Islet of Langerhans (tissue), 1 donor: ENCODE measurements at regions not wholly inside any gene's neighbourhood (a gene's known extent, or its start where the extent isn't known, plus 50 kb on each side); places are given as distances from the start of the nearest gene placed in this dataset.

Source experiments
- FAIRE-seq: peaks from one replicate; lab custom pipeline; 2011; peaks lifted over from hg19 to GRCh38; lab: Jason Lieb, UNC

DNA sequence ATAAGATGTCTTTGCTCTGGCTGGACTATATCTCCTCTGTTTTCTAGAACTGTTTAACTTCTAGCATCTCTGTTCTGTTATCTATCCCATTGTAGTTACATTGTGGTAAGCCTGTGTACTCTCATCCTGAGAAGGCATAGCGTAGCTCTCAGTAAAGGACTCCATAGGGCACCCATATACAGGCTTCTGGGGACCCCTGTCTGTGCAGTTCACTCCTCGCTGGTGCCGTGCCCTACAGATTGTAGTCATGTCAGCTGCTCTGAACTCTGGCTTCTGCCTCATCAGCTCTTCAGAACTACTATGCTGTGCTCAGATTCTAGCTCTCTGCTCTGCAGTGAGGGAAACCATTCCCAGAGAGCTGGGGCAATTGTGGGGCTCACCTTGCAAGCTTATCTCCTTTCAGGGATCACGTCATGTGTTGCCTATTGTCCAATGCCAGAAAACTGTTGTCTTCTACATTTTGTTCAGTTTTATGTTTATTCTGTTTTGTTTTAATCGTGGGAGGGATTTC, 181.3 kb upstream of the USP24 start:
- no peak for FAIRE-seq

DNA sequence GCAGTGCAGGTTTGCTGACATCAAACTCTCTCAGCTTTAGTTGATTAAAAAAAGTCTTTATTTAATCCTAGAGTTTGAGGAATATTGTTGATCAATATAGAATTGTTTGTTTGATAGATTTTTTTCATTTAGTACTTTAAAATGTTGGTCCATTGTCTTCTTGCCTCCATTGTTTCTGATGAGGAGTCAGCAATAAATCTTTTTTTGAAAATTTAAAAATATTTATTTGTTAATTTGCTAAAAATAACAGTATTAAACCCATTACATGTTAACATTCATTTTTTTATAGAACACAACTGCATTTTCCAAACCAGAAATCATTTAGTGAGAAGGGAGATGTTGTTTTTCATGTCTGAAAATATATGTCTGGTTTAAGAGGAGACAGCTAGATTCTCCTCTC, 173.8 kb upstream of the USP24 start:
- no peak for FAIRE-seq

GRCh38 chr1:55387145-55387544, 172.0 kb upstream of the USP24 start:
- no peak for FAIRE-seq

DNA sequence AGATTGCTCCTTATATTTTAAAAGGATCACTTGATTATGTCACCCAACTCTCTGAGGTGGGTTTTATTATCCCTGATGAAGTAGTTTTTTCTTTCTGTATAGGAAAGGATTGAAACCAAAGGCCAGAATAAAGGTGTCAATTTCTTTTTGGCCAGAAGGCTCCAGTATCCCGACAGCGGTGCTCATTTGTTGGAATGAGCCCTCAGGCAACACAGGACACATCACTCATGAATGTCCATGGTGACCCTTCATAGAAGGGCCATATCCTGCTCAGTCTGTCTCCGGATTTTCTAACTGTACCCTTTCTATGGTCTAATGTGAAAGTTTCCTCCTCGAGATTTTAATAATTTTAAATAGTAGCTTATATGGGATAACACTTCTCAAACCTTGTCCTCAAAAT, 171.3 kb upstream of the USP24 start:
- FAIRE-seq, result no peak

GRCh38 chr1:55385402-55386018, 170.3 kb upstream of the USP24 start:
- FAIRE-seq, result no peak

- FAIRE-seq, result no peak
Observed at GRCh38 chr1:55384637-55385036, 169.5 kb upstream of the USP24 start.

GRCh38 chr1:55382806-55383305, 167.7 kb upstream of the USP24 start:
- no peak for FAIRE-seq

- FAIRE-seq, result no peak
Observed at GRCh38 chr1:55381983-55382382, 166.8 kb upstream of the USP24 start.

GRCh38 chr1:55381491-55381890, 166.3 kb upstream of the USP24 start:
- FAIRE-seq, result no peak

DNA sequence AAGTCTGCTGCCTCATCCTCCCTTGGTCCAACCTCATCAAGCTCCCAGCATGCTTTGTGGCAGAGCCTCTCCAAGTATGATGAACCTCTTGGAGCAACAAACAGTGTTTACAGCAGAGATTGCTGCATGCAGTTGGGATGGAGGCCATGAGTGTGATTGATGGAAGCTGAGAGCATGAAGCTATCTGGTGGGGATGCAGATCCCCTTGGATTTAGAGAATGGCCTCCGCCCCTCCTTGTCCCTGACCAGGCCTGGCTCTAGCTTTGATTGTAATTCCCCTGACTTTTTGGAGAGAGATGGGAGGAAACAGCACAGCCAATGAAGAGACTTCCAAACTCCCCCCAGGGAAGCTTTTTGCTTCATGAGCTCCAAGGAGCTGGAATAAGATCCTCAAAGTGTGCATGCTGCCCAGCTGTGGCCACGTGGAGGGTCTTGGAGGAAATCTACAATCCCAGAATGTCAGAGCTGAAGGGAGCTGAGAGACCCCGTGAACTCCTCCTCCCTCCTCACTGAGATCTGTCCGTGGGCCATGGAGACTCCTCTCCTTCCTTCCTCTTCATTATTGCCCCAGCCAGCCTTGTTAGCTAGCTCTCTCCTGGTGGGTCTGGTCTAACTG, 165.3 kb upstream of the USP24 start:
- FAIRE-seq, result no peak

- no peak for FAIRE-seq
Observed at GRCh38 chr1:55378582-55378981, 163.4 kb upstream of the USP24 start.

GRCh38 chr1:55376897-55377296, 161.7 kb upstream of the USP24 start:
- no peak for FAIRE-seq

GRCh38 chr1:55375617-55376258, 160.6 kb upstream of the USP24 start:
- FAIRE-seq, result no peak

DNA sequence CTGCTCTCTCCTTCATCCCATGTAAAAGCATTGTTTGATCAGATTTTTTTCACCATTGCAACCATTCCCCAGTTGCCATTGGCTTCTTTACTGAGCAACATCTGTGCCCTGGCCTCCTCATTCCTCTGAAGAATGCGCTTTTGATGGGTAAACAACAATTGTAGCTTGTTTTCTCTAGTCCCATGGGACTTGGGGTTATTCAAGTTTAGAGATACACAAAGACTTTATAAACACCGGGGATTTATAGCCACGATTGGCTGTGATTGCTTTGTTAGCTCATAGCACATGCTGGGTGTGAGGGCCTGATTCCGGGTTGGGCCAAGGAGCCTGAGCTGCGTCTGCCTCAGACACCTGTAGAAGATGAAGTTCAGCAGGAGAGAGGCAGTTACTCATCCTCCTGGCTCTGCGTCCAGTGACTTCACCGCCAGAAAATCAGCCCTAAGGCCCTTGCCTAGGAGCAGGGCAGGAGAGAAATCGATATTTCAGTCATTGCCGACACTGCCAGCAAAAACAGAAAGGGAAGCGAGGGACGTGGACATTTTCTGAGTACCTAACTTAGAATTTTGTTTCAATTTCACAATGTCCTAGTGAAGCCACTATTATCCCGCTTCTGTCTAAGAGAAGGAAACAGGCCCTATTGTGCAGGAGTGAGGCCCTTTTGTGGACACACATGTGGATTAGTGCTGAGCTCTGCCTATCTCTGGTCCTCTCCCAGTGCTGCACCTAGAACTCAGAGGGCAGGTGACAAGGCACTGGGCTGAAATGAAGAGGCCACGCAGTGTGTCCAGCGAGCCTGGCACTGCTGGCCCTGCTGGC, 159.8 kb upstream of the USP24 start:
- FAIRE-seq, result no peak

GRCh38 chr1:55374216-55374615, 159.1 kb upstream of the USP24 start:
- no peak for FAIRE-seq

GRCh38 chr1:55369474-55369873, 154.3 kb upstream of the USP24 start:
- no peak for FAIRE-seq

GRCh38 chr1:55368698-55369097, 153.5 kb upstream of the USP24 start:
- FAIRE-seq, result no peak

DNA sequence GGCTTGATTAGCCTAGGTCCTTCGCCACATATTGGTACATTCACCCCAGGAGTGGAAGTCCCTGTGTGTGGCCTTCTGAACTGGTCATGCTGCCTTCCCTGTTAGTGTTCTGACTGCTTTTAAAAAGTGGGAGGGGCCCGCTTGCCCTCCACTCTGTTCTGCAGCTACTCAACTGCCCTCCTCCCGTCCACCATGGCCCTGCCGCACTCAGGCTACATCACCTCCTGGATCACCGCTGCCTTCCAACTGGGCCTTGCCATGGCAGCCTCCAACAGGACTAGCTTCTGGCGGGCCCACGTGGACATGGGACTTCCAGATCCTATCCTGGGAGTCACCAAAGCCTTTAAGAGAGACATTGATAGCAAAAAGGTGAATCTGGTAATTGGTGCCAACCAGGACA, 152.1 kb upstream of the USP24 start:
- no peak for FAIRE-seq

DNA sequence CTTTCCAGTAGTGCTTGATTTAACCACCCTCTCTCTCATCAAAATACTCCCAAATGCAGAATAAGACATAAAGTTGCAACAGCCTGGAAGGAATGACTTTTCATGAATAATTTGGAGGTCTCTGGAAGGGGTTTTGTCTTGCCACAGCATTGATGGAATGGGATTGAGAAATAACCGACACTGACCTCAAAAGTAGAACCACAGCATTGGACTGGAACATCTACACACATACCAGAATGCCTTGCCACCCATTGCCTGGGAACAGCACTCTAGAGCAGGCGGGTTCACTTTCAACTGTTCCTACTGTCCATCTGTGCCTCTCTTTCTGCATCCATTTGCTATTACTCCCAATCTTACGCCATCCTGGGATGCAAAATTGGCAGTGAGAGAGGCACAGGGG, 149.1 kb upstream of the USP24 start:
- no peak for FAIRE-seq

DNA sequence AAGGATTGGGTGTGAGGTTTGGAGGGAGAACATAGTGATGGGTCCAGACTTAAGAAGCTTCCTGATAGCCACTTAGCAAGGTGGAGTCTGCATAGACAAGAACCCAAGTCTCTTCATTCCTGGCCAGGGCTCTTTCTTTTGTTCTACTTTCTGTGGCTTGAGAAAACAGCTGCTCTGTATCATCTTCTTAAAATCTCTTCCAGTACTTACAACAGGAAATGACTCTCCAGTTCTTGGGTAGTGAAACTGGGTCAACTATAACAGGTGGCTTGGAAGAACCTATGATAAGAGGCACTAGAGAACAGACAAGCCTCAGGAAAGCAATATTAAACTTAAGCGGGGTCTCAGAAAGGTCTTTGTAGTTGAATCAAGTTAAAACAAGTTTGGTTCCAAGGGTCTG, 148.1 kb upstream of the USP24 start:
- no peak for FAIRE-seq

GRCh38 chr1:55362558-55362957, 147.4 kb upstream of the USP24 start:
- FAIRE-seq, result no peak

- no peak for FAIRE-seq
Observed at GRCh38 chr1:55359611-55360010, 144.4 kb upstream of the USP24 start.

DNA sequence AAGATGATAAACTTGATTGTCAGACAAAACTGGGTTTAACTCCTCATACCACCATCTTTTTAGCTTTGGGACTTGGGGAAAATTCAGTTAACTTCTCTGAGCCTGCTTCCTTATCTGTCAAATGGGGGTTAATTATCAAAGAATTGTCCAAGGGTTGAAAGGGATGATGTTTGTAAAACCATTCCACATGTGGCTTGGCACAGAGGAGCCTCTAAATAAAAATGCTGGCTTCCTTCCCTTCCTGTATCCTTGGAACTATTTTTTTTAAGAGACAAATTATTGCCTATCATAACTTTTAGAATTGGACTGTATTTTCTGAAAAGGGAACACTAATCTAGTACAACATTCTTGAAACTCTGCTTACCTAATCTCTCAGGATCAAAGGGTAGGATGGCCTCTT, 143.4 kb upstream of the USP24 start:
- FAIRE-seq, result no peak
